ENCODE measurements at regions not wholly inside any gene's neighbourhood (a gene's known extent, or its start where the extent isn't known, plus 50 kb on each side); places are given as distances from the start of the nearest gene placed in this dataset.

GRCh38 chr9:110099236-110100095 is 108.5 kb downstream of the C9orf152 start:
- TF ChIP-seq CTCF (conservative IDR thresholded peaks at IDR 0.05): no peak
- no peak overlapping the region for H3K27ac ChIP-seq

- TF ChIP-seq CTCF (conservative IDR thresholded peaks at IDR 0.05): no peak
- no peak overlapping the region for H3K27ac ChIP-seq
Measured at GRCh38 chr9:110101531-110102161, 106.3 kb downstream of the C9orf152 start.

DNA sequence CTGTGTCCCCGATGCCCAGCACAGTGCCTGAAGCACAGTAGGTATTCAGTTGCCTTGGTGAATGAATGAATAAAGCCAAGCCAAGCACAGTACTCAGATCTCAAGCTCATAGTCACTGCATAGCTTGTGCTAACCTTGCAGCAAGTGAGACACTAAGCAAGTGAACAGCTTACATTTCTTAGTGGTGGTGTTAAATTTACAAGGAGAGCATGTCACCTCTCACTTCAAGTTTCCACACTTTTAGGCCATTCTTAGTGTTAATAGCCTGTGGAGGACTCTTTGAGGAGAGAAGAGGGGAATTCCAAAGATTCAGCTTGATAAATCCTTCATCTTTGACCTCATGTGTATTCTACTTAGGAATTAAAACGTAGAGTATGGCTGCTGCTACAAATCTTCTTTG is 104.7 kb downstream of the C9orf152 start:
- TF ChIP-seq CTCF (conservative IDR thresholded peaks at IDR 0.05): no peak
- no peak overlapping the region for H3K27ac ChIP-seq

DNA sequence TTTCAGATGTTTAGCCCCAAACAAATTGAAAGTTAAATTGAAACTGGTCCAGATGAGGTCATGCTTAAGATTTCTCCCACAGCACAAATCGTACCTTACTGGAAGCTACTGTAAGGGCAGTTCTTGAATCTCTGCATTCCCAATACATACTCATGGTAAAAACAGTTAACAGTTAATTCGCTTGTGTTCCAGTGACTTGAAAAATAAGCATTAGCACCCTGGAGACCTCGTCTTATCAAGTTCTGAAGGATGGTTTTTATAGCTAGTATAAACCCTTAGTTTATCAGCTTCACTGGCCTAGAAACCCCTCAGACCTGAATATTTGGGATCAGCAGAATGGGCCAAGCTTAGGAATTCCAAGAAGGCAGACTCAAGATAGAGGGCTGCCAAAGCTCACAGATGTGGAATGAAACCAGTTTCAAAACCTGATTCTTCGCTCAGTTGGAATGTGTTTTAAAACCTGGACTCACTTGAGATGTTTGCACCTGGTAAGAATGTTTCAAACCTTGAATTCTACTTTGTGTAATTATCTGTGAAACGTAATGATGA is 103.6 kb downstream of the C9orf152 start:
- TF ChIP-seq CTCF (conservative IDR thresholded peaks at IDR 0.05): no peak
- no peak overlapping the region for H3K27ac ChIP-seq

GRCh38 chr9:110105107-110105506 is 102.9 kb downstream of the C9orf152 start:
- no peak overlapping the region for H3K27ac ChIP-seq
- no peak for TF ChIP-seq CTCF (conservative IDR thresholded peaks at IDR 0.05)

DNA sequence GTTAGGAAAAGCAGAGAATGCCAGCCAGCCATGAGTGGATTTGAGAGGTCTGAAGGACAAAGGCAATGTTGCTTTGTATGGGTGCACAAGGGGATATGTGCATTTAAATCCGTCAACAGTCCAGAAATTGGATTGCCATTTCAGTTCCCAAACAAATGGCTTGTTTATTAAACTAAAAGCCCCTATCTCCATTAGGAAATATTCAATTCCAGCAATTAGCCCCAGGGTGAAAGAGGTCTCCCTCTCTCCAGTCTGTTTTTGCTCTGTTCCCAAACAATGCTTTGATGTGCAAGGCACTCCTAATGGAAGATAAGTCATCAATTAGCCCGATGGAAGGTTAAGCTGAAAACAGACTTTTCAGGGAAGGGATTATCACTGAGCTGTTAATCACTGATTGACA is 101.3 kb downstream of the C9orf152 start:
- H3K27ac ChIP-seq: no peak overlapping the region
- TF ChIP-seq CTCF (conservative IDR thresholded peaks at IDR 0.05): no peak

GRCh38 chr9:110109333-110110092 is 98.4 kb downstream of the C9orf152 start:
- H3K27ac ChIP-seq: no peak overlapping the region
- no peak for TF ChIP-seq CTCF (conservative IDR thresholded peaks at IDR 0.05)

Data from VCaP (cell line).